Left cardiac atrium (tissue), 4 donors: ENCODE measurements at regions not wholly inside any gene's neighbourhood (a gene's known extent, or its start where the extent isn't known, plus 50 kb on each side); places are given as distances from the start of the nearest gene placed in this dataset.
"Not testable (repeated sequence)": the region's sequence is repeated elsewhere in the genome, so short reads cannot be mapped to it uniquely, and the experiment has no call there.

Experiments used
- ATAC-seq, 2 donors: fragments of 200-7000 bp; cut with Tn5 transposase; one replicate each; pipeline ENCODE4 v1.9.1; 2020; ENCODE audit warnings: mild to moderate bottlenecking in 2 of 2, moderate library complexity in 2 of 2
- DNase-seq: peaks from one replicate; pipeline ENCODE4 v3.0.0-alpha.2; 2020
- intact Hi-C, 2 donors: fragments of 100-400 bp; cut with DNase I; formaldehyde crosslinking; loops; one replicate each; pipeline versions ENCODE4 v1.14.1 to v1.15.1; 2022 to 2023
- donor health status: DM: no; HTN: yes; CAD: no.
- donor health status: DM: no; HTN: yes; CAD: no; lungs with severe emphysema.
- donor health status: DM: yes; HTN: yes; CAD: no.
- donor health status: Dilated cardiomyopathy.

DNA sequence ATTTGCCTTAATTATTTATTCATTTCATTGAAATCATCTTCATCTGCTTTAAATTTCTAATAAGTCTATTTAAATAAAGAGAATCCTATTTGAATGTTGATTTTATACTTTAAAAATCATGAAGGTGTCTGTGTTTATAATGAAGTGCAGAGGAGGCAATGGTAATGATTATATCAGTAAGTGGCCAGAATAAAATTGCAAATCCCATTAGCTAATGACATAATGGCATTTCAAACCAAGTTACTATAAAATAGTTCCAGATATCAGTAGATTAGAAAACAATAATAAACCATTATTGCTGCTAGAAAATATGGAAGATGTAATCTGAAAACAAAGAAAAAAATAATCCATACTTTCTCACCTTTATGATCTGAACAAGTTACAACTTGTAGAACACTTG, 647.8 kb upstream of the KLHL1 start:
- no peak for ATAC-seq
- intact Hi-C loops, result no loop called here
- DNase-seq, result no peak

DNA sequence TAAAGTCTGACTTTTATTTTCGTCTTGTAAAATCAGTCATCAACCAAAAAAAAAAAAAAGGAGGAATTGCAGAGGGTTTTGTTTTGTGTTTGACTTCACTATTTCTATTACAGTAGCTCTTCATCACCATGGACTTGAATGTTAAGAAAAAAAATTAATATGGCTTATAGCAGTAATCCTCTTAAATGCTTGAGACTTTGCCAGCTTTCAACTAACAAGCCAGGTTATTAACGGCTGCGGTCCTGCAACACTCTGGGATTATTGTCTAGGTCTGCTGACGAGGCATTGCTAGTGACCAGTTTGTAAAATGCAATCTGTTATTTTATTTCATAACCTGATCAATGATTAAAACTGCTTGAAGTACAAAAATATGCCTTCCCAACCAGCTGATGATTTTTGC, 647.2 kb upstream of the KLHL1 start:
- ATAC-seq, result no peak
- no peak for DNase-seq
- intact Hi-C loops, result no loop called here

- DNase-seq (no peak), ATAC-seq (no peak)
- intact Hi-C loops, result no loop called here
These were observed 639.0 kb upstream of the KLHL1 start for GRCh38 chr13:70747262-70747661.

DNA sequence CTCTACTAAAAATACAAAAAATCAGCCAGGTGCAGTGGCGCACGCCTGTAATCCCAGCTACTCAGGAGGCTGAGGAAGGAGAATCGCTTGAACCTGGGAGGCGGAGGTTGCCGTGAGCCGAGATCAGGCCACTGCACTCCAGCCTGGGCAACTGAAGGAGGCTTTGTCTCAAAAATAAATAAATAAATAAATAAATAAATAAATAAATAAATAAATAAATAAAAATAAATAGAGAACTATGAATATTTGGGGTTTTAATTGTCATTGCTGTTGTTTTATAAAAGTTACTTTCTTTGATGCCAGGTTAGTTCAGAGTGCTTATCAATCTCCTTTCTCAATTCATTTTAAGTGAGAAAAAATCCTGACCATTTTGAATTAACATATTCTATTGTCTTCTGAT, 638.2 kb upstream of the KLHL1 start:
- intact Hi-C loops, DNase-seq: not testable (repeated sequence)

DNA sequence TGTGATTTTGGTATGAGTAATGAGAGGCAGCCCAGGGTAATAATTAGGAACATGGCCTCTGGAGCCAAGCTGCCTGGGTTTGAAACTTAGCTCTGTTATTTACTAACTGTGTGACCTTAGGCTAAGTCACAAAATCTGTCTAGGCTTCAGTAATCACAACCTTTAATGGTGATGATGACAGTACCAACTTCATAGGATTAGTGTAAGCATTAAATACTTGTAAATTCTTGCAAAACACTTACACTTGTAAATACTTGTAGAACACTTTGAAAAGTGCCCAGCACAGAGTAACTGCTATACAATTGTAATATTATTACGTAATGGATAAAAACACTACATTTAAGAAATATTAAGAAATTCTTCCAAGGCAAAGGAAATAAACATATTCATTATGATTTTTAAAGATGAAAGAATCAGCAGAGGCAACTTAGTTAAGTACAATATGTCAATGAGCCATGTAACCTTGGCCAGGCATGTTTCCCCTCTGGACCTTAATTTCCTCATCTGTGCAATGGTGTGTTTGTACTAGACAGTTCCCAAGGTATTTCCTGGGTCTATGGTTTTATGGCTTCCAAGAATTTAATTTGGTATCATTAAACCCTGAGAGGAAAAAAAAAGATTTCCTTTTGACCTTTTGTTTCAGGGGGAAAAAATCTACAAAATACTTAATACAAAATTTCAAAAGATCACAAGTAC, 628.5 kb upstream of the KLHL1 start:
- intact Hi-C loops, result no loop called here
- ATAC-seq, result no peak
- DNase-seq, result no peak

More for the DNA sequence above, 638.2 kb upstream of the KLHL1 start:
- not testable (repeated sequence) for ATAC-seq

DNA sequence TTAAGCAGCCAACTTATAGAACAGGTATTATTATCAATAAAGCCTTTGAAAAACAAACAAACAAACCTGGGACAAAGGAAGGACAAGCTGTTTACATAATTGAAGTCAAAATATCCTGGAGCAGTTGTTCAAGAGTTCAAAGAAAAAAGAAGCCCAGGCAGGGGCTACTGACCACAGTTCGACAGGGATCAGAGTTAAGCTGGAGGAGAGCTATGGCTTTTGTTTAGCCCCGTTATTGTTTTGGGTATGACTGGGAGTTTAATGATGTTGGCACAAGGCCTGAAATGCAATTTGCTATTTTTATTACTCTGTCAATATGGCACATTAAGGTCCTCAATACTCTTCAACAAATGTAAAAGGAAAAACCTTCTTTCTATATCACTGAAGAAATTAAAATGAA, 624.4 kb upstream of the KLHL1 start:
- intact Hi-C loops, result no loop called here
- ATAC-seq, result no peak
- DNase-seq, result no peak

GRCh38 chr13:70729369-70729768, 621.1 kb upstream of the KLHL1 start:
- ATAC-seq, result no peak
- intact Hi-C loops, result no loop called here
- no peak for DNase-seq

DNA sequence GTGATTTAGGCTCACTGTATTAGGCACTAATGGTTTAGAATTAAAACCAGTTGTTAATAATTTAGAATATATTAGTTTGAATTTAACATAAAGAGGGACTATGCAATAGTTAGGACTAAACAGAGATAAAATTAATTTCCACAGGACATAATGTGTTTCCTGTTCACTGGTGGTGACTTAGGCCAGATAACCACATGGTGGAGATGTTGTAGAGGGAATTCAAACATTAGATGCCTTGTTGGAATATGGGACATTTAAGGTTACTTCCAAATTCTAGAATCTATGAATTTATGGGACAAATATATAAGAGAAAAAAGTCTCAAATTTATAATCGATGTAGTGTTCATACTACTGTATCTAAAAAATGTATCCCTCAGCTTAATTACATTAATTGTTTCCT, 615.5 kb upstream of the KLHL1 start:
- intact Hi-C loops, result no loop called here
- no peak for ATAC-seq
- DNase-seq, result no peak

DNA sequence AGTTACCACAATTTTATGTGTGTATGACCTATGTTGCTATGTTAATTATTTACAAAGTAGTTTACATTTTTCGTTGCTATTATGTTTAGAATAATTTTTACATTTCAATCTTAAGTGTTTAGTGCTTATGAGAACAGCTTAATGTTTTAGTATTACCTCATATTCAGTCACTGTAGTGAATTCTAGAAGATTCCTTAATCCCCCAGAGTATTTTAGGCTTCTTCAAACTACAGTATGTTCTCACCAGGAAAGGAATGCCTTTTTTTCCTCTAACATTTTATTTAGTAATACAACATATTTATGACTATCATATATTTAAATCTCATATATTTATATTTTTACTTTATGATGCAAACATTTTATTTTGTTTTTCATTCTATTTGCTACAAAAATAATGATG, 612.1 kb upstream of the KLHL1 start:
- intact Hi-C loops, result no loop called here
- DNase-seq (no peak), ATAC-seq (no peak)

GRCh38 chr13:70714993-70715392, 606.7 kb upstream of the KLHL1 start:
- intact Hi-C loops, result no loop called here
- DNase-seq (no peak), ATAC-seq (no peak)

DNA sequence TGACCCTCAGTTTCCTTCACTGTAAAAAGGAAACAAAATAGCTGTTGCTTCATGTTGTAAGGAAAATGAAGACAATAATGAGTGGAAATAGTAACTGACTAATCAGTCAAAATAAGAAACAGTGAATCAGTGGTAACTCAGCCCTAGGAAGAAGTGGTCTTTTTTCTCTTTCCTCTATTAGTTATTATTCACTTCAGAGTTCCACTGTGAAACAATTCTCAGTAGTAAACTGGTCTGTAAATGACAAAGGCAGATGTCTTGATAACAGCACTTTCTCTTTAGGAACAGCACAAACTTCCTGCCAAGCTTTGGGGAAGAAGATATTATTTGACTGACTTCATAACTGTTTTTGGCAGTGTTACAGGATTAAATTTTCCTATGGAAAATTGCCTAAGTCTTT, 600.5 kb upstream of the KLHL1 start:
- DNase-seq, result no peak
- no peak for ATAC-seq
- intact Hi-C loops, result no loop called here

- ATAC-seq (no peak), DNase-seq (no peak)
- intact Hi-C loops, result no loop called here
These were observed 595.5 kb upstream of the KLHL1 start for GRCh38 chr13:70703755-70704154.

DNA sequence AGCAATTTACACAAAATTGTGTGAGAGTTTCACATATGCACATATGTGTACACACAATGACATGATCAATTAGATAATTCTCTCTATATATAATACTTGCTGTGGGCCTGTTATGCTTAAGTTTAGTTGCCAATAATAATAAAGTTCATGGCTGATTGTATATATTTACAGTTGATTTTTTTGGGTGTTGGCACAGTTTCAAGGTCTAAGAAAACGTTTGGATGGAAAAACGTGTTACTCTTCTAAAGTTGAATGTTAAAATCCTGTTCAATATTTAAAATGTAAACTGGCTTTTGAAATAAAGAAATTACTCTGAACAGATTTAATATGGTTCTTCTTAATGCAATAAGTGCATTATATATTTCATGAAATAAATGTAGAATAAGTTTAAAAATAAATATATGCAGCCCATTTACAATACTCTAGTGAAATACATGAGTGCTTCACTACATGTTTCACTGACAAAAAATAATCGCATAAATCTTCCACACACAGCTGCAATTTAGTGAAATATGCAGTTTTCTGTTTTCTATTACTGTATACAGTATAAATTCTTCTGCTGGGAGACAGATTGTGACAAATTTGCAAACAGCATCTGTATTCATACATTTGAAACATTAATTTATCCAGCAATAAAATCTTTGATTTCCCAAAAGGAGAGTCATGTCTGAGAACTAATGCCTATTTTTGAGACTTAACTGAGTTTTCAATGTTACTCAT, 586.9 kb upstream of the KLHL1 start:
- DNase-seq (no peak), ATAC-seq (no peak)
- intact Hi-C loops, result no loop called here

GRCh38 chr13:70668983-70669382, 560.7 kb upstream of the KLHL1 start:
- DNase-seq, result no peak
- intact Hi-C loops, result no loop called here
- no peak for ATAC-seq

DNA sequence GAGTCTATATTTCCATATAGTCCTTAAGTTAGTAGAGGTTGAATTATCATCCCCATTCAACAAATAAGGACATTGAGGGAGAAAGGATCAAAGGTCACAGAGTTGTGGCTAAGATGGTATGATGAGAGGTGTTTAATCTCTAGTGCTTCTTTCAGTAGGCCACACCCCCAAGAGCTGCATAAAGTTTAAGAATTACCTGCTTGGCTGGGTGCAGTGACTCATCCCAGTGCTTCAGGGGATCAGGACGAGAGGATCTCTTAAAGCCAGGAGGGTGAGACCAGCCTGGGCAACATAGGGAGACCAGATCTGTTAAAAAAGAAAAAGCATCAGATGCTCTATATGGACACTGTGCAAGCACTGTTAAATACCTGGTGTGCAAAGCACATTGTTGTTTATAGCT, 560.0 kb upstream of the KLHL1 start:
- DNase-seq, result no peak
- intact Hi-C loops, result no loop called here
- no peak for ATAC-seq

DNA sequence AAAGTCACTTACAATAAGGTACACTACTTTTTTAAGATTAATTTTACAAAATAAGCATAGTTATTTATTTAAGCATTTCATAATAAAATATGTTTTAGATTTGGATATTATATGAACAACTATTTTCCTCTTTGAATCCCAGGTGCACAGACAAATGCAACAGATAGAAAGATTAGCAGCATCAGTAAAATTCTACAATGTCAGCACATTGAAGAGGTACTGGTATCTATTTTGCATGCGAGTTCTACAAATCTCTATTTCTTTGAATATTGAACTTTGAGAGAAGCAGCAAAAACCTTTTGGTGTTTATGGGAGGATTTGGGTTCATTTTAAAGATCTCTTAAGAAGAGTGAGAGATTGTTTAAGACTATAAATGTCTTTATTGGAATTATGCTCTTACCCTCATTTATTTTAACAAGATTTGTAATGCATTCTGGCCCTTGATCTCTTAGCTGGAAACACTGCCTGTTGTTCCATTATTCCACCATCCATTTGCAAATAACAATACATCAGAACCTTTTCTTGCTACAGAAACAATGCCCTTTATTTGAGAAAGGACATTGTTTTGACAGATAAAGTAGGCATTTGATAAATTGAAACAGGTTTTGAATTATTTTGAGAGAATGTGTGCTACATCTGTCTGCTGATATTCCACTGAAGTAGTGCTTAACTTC, 558.8 kb upstream of the KLHL1 start:
- DNase-seq (no peak), ATAC-seq (no peak)
- intact Hi-C loops, result no loop called here

- ATAC-seq, result no peak
- intact Hi-C loops, result no loop called here
These were observed 554.1 kb upstream of the KLHL1 start for GRCh38 chr13:70662231-70662940.

DNA sequence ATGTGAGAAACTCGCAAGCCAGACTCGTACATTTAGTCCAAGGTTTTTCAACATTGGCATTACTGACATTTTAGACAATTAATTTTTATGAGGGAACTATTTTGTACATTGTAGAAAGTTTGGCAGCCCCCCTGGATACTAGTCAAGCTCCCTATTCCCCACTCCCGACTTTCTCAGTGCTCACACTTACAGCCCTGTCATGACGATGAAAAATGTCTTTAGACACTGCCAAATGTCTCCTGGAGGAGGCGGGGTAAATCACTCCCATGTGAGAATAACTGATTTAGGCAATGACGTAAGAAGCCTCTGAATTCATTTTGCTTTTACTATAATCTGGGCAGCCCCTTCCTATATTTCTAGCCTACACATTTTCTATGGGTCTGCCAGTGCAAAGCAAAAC, 535.8 kb upstream of the KLHL1 start:
- ATAC-seq (no peak), DNase-seq (no peak)
- intact Hi-C loops, result no loop called here

More at GRCh38 chr13:70662231-70662940, 554.1 kb upstream of the KLHL1 start:
- DNase-seq, result no peak

- DNase-seq (no peak), ATAC-seq (no peak)
- intact Hi-C loops, result no loop called here
These were observed 526.6 kb upstream of the KLHL1 start for GRCh38 chr13:70634893-70635292.

DNA sequence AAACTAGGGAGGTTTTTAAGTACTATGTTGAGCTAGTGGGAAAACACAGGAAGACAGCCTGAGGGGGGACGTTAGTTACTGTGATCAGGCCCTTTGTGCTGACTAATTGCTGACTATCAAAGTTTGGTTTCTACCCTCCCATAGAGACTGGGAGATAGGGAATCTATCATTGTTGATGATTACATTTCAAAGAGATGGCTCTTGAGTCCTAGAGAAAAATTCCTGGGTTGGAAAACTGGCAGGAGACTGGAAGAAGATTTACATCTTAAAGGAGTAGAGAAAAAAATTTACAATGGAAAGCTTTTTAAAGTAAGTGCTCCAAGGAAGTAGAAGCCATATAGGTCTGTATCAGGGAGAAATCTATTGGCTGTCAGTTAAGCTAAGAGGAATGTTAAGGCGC, 522.0 kb upstream of the KLHL1 start:
- ATAC-seq, result no peak

More for the DNA sequence above, 522.0 kb upstream of the KLHL1 start:
- no peak for DNase-seq
- intact Hi-C loops, result no loop called here
